ENCODE measurements at regions not wholly inside any gene's neighbourhood (a gene's known extent, or its start where the extent isn't known, plus 50 kb on each side); places are given as distances from the start of the nearest gene placed in this dataset.

GRCh38 chr10:22087402-22087738, 83.8 kb upstream of the DNAJC1 start:
- TF ChIP-seq CTCF (IDR thresholded peaks at IDR 0.05) (no peak), EZH2 (IDR thresholded peaks at IDR 0.05; ENCODE audit: borderline replicate concordance, insufficient read depth, low read depth, low read length, poor library complexity, severe bottlenecking) (no peak)
